AG09309 (cell line): ENCODE measurements at regions not wholly inside any gene's neighbourhood (a gene's known extent, or its start where the extent isn't known, plus 50 kb on each side); places are given as distances from the start of the nearest gene placed in this dataset.

ENCODE experiments used
- DNase-seq: peaks from one replicate; pipeline ENCODE4 v3.0.0-alpha.2; 2010; ENCODE audit warnings: low read depth
- H3K4me3 ChIP-seq: 2 replicates; pipeline ENCODE4 v1.5.1; 2011; ENCODE audit warnings: mild to moderate bottlenecking, low read depth, low read length, moderate library complexity; ENCODE audit not compliant: control insufficient read depth
- TF ChIP-seq, protein P1 (sequence below): IDR thresholded peaks from 2 replicates; pipeline ENCODE4 v1.5.1; 2011; ENCODE audit warnings: mild to moderate bottlenecking, low read depth, low read length, inconsistent platforms; ENCODE audit not compliant: insufficient read depth, control insufficient read depth; ENCODE audit errors: missing control alignments

DNA sequence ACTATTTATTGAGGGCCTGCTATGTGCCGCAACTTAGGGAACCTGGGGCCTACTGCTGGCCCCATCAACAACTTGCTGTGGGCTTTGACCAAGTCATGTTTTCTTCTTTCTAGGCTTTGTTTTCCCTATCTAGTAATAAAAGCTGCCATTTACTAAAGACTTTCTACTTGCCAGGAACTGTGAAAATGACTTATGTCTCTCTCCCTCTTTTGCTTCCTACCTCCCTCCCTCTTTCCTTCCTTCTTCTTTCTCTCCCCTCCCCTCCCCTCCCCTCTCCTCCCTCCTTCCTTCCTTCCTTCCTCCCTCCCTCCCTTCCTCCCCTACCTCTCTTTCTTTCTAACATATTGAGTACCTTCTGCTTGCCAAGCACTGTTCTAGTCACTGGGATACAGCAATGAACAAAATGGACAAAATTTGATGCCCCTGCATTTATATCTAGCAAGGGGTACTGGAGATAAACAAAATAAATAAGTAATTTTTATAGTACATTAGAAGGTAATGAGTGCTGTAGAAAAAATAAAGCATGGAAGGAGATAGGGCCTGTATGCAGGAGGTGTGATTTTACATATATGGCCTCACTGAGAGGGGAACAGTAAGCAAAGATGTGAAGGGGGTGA is 170.3 kb upstream of the USP24 start:
- TF ChIP-seq, protein P1, sequence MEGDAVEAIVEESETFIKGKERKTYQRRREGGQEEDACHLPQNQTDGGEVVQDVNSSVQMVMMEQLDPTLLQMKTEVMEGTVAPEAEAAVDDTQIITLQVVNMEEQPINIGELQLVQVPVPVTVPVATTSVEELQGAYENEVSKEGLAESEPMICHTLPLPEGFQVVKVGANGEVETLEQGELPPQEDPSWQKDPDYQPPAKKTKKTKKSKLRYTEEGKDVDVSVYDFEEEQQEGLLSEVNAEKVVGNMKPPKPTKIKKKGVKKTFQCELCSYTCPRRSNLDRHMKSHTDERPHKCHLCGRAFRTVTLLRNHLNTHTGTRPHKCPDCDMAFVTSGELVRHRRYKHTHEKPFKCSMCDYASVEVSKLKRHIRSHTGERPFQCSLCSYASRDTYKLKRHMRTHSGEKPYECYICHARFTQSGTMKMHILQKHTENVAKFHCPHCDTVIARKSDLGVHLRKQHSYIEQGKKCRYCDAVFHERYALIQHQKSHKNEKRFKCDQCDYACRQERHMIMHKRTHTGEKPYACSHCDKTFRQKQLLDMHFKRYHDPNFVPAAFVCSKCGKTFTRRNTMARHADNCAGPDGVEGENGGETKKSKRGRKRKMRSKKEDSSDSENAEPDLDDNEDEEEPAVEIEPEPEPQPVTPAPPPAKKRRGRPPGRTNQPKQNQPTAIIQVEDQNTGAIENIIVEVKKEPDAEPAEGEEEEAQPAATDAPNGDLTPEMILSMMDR, result no peak
- no peak for DNase-seq
- no peak overlapping the region for H3K4me3 ChIP-seq

DNA sequence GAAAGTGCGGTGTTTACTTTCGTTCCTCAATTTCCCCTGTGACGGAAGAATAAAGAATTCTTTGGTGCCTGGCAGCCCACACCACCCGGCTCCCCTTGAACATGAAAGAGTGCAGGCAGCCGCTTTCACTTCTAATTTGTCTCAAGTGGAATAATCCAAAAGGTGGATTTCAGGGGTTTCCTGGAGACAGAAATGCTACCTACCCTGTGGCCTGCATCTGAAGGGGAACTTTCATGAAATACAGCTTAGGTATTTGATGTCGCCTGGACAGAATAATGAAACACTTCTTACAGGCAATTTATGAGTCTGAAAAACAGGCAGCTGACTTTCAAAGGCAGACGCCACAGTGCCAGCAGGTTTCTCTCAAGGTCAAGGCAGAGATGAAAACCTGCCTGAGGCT is 169.5 kb upstream of the USP24 start:
- no peak overlapping the region for H3K4me3 ChIP-seq
- DNase-seq, result no peak
- TF ChIP-seq, protein P1, result no peak

DNA sequence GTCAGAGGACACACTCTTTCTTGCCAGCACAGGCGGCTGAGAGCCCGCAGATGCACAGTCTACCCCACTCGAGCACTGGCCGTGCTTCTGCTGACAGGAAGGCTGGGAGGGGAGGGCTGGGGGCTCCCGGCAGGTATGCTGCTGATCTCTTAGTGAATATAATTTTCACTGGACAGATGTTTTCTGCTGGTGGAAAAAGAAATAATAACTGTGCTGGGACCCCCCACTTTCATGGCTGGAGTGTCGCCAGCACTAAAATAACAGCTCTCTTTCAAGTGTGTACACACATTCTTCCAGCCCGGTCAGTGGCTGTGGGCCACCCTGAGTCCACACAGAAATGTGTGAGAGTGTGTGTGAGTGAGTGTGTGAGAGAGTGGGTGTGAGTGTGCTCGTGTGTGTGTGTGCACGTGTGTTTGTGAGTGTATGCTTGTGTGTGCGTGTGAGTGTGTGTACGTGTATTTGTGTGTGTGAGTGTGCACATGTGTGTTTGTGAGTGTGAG is 167.7 kb upstream of the USP24 start:
- TF ChIP-seq, protein P1, result no peak
- H3K4me3 ChIP-seq, result no peak overlapping the region
- DNase-seq, result no peak

DNA sequence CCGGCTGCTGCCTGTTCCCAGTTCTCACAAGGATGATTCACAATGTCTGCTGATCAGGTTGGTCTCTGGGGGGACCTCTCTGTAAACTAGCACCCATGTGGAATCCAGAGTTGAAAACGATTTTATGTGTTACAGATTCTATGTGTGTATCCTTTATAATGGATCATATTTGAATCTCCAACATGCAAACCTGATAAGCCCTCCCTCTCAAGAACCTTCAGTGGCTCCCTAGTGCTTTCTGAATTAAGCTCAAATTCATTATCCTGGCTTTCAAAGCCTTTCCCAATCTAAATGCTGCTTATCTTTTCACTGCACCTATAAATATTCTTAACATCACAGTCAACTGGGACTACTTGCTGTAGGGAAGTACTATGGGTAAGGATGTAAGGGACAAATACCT is 166.8 kb upstream of the USP24 start:
- DNase-seq, result no peak
- TF ChIP-seq, protein P1, result no peak
- no peak overlapping the region for H3K4me3 ChIP-seq

DNA sequence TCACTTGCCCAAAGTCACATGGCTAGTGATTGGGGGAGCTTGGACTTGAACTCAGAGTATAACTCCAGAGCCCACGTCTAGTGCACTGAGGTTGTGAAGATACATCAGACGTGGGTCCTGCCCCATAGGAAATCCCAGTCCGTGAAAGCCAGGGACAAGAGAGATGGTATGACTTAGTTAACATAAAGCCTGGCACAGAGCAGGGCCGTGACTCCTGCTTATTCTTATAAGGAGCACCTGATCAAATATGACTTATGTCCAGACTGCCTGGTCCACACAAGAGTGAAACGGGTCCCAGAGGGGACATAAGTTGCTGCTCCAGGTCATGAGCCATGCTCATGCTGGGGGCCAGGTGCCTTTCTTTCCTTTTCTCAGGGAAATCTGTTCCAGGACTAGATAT is 166.3 kb upstream of the USP24 start:
- TF ChIP-seq, protein P1, result no peak
- DNase-seq, result no peak
- H3K4me3 ChIP-seq, result no peak overlapping the region

DNA sequence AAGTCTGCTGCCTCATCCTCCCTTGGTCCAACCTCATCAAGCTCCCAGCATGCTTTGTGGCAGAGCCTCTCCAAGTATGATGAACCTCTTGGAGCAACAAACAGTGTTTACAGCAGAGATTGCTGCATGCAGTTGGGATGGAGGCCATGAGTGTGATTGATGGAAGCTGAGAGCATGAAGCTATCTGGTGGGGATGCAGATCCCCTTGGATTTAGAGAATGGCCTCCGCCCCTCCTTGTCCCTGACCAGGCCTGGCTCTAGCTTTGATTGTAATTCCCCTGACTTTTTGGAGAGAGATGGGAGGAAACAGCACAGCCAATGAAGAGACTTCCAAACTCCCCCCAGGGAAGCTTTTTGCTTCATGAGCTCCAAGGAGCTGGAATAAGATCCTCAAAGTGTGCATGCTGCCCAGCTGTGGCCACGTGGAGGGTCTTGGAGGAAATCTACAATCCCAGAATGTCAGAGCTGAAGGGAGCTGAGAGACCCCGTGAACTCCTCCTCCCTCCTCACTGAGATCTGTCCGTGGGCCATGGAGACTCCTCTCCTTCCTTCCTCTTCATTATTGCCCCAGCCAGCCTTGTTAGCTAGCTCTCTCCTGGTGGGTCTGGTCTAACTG is 165.3 kb upstream of the USP24 start:
- DNase-seq, result no peak
- TF ChIP-seq, protein P1, result no peak
- H3K4me3 ChIP-seq, result no peak overlapping the region
